HEK293T (cell line): ENCODE measurements at regions not wholly inside any gene's neighbourhood (a gene's known extent, or its start where the extent isn't known, plus 50 kb on each side); places are given as distances from the start of the nearest gene placed in this dataset.
A peak's percentile ranks its signal among the peaks of the same experiment; 100 is the strongest.

Experiments used
- CTCF ChIA-PET: fragments of 350-600 bp; formaldehyde crosslinking; extraction: SDS; loops from one replicate; lab custom pipeline; 2021; ENCODE audit warnings: antibody characterized with exemption, inconsistent platforms; lab: Yijun Ruan, JAX
- POLR2A ChIA-PET: fragments of 350-600 bp; formaldehyde crosslinking; extraction: SDS; loops from one replicate; lab custom pipeline; 2020; ENCODE audit warnings: antibody characterized with exemption, inconsistent platforms; lab: Yijun Ruan, JAX
- DNase-seq: peaks from one replicate; pipeline ENCODE4 v3.0.0; 2012; ENCODE audit warnings: mixed read lengths; ENCODE audit errors: extremely low spot score
- ARNT ChIP-seq: fragments of 450-650 bp; IDR thresholded peaks from 2 replicates; pipeline ENCODE4 v1.6.1; 2017; ENCODE audit warnings: mild to moderate bottlenecking
- BHLHE40 ChIP-seq: fragments of 450-650 bp; IDR thresholded peaks from 2 replicates; pipeline ENCODE4 v1.6.1; 2016; ENCODE audit warnings: mild to moderate bottlenecking, moderate library complexity, borderline replicate concordance
- CTBP1 ChIP-seq: fragments of 450-650 bp; IDR thresholded peaks from 2 replicates; pipeline ENCODE4 v1.6.1; 2016; ENCODE audit warnings: borderline replicate concordance
- ELF4 ChIP-seq: fragments of 450-650 bp; IDR thresholded peaks from 2 replicates; pipeline ENCODE4 v1.6.1; 2017; ENCODE audit warnings: antibody characterized with exemption
- FOXA1 ChIP-seq: fragments of 450-650 bp; IDR thresholded peaks from 2 replicates; pipeline ENCODE4 v1.6.1; 2016; ENCODE audit warnings: mild to moderate bottlenecking
- FOXK2 ChIP-seq: fragments of 450-650 bp; IDR thresholded peaks from 2 replicates; pipeline ENCODE4 v1.6.1; 2016; ENCODE audit warnings: mild to moderate bottlenecking
- FOXM1 ChIP-seq: fragments of 450-650 bp; IDR thresholded peaks from 2 replicates; pipeline ENCODE4 v1.6.1; 2017; ENCODE audit warnings: mild to moderate bottlenecking, borderline replicate concordance
- HDGF ChIP-seq: fragments of 450-650 bp; IDR thresholded peaks from 2 replicates; pipeline ENCODE4 v1.6.1; 2017; ENCODE audit warnings: antibody characterized with exemption, borderline replicate concordance
- L3MBTL2 ChIP-seq: fragments of 450-650 bp; conservative IDR thresholded peaks from 2 replicates; pipeline ENCODE4 v1.6.1; 2016; ENCODE audit warnings: mild to moderate bottlenecking
- LEF1 ChIP-seq: fragments of 450-650 bp; IDR thresholded peaks from 2 replicates; pipeline ENCODE4 v1.6.1; 2017; ENCODE audit warnings: mild to moderate bottlenecking, borderline replicate concordance
- NFRKB ChIP-seq: fragments of 450-650 bp; IDR thresholded peaks from 2 replicates; pipeline ENCODE4 v1.6.1; 2016; ENCODE audit warnings: mild to moderate bottlenecking, moderate library complexity
- PKNOX1 ChIP-seq: fragments of 450-650 bp; IDR thresholded peaks from 2 replicates; pipeline ENCODE4 v1.6.1; 2016
- SP1 ChIP-seq: fragments of 450-650 bp; IDR thresholded peaks from 2 replicates; pipeline ENCODE4 v1.6.1; 2017
- SUZ12 ChIP-seq: fragments of 450-650 bp; IDR thresholded peaks from 2 replicates; pipeline ENCODE4 v1.6.1; 2016; ENCODE audit warnings: mild to moderate bottlenecking
- TARDBP ChIP-seq: fragments of 450-650 bp; IDR thresholded peaks from 2 replicates; pipeline ENCODE4 v1.6.1; 2016
- ZNF384 ChIP-seq: fragments of 450-650 bp; IDR thresholded peaks from 2 replicates; pipeline ENCODE4 v1.6.1; 2016

GRCh38 chr17:14933676-14934075 is 331.4 kb downstream of the PMP22 start:
- POLR2A ChIA-PET = no interaction called here
- TF ChIP-seq TARDBP = no peak
- no peak for TF ChIP-seq HDGF
- no peak for TF ChIP-seq LEF1
- no peak for TF ChIP-seq ELF4
- TF ChIP-seq FOXA1 = no peak
- no peak for TF ChIP-seq FOXM1
- no peak for TF ChIP-seq ARNT
- no peak for TF ChIP-seq SP1
- no peak for TF ChIP-seq PKNOX1
- TF ChIP-seq ZNF384 = no peak
- TF ChIP-seq CTBP1 = no peak
- no peak for TF ChIP-seq NFRKB
- TF ChIP-seq SUZ12 = no peak
- TF ChIP-seq L3MBTL2 = no peak
- TF ChIP-seq BHLHE40 = no peak
- TF ChIP-seq FOXK2 = no peak
- CTCF ChIA-PET = no interaction called here
- no peak for DNase-seq

- peak; percentile 59 for DNase-seq
- TF ChIP-seq ZNF384 (peak; percentile 67), HDGF (no peak), L3MBTL2 (no peak), FOXA1 (no peak), FOXK2 (no peak)
- ChIA-PET POLR2A (interaction anchor here (1.0 kb wide), 1 partner anchor 626 kb away, joined by 3 read pairs; the partner anchor contains the start of gene HS3ST3B1), CTCF (interaction anchor here (0.6 to 0.9 kb wide), 2 partner anchors 42 to 1333 kb away, joined by 3 read pairs; no protein-coding TSS in a partner anchor)
These were observed 338.5 kb downstream of the PMP22 start for GRCh38 chr17:14926526-14927122.

GRCh38 chr17:14926073-14926472 is 339.1 kb downstream of the PMP22 start:
- ChIA-PET CTCF (interaction anchor here (0.9 kb wide), 1 partner anchor 41 kb away, joined by 3 read pairs; no protein-coding TSS in a partner anchor), POLR2A (interaction anchor here (1.0 kb wide), 1 partner anchor 625 kb away, joined by 3 read pairs; the partner anchor contains the start of gene HS3ST3B1)
- DNase-seq = no peak

GRCh38 chr17:14925498-14925897 is 339.6 kb downstream of the PMP22 start:
- ChIA-PET CTCF (no interaction called here), POLR2A (no interaction called here)
- no peak for TF ChIP-seq FOXA1
- DNase-seq = no peak

More at GRCh38 chr17:14926073-14926472, 339.1 kb downstream of the PMP22 start:
- TF ChIP-seq ELF4 (no peak), ZNF384 (no peak), BHLHE40 (no peak), FOXM1 (no peak), HDGF (no peak), PKNOX1 (no peak), TARDBP (no peak), CTBP1 (no peak), L3MBTL2 (no peak), FOXK2 (no peak), ARNT (no peak), FOXA1 (no peak), NFRKB (no peak), SUZ12 (no peak), LEF1 (no peak), SP1 (no peak)

- POLR2A ChIA-PET = no interaction called here
- TF ChIP-seq BHLHE40 = no peak
- DNase-seq = no peak
- CTCF ChIA-PET = no interaction called here
These were observed 341.1 kb downstream of the PMP22 start for GRCh38 chr17:14923981-14924380.

- no peak for DNase-seq
- POLR2A ChIA-PET = no interaction called here
- TF ChIP-seq CTBP1 (no peak), LEF1 (no peak), SUZ12 (no peak), ARNT (no peak), NFRKB (no peak), FOXA1 (no peak), ZNF384 (no peak), BHLHE40 (no peak), TARDBP (no peak), HDGF (no peak), SP1 (no peak), FOXK2 (no peak)
- CTCF ChIA-PET = interaction anchor here (0.6 to 1.1 kb wide), 2 partner anchors 234 to 1504 kb away, joined by 3 read pairs; no protein-coding TSS in a partner anchor
These were observed 342.7 kb downstream of the PMP22 start for GRCh38 chr17:14922411-14922810.

GRCh38 chr17:14921936-14922335 is 343.2 kb downstream of the PMP22 start:
- ChIA-PET CTCF (interaction anchor here (0.6 kb wide), 1 partner anchor 1504 kb away, joined by 3 read pairs; no protein-coding TSS in a partner anchor), POLR2A (no interaction called here)
- no peak for DNase-seq
- TF ChIP-seq HDGF (no peak), L3MBTL2 (no peak), NFRKB (no peak), FOXA1 (no peak), ARNT (no peak), CTBP1 (no peak), FOXK2 (no peak), SP1 (no peak), ELF4 (no peak), PKNOX1 (no peak), LEF1 (no peak), FOXM1 (no peak)
